ENCODE measurements at regions not wholly inside any gene's neighbourhood (a gene's known extent, or its start where the extent isn't known, plus 50 kb on each side); places are given as distances from the start of the nearest gene placed in this dataset.

GRCh38 chr11:95586155-95586554 is 203.4 kb downstream of the FAM76B start:
- Mint-ChIP-seq H3K27ac (no peak overlapping the region), H3K9me3 (peaks cover 2% of the 10 kb centered on the region), H3K36me3 (ENCODE audit: low read depth) (no peaks in the 10 kb centered on the region), H3K4me3 (no peak overlapping the region), H3K4me1 (ENCODE audit: low read depth) (peaks cover 14% of the 10 kb centered on the region), H3K27me3 (no peaks in the 10 kb centered on the region)
- no peak for ATAC-seq
- CTCF ChIA-PET: no interaction called here
- POLR2A ChIA-PET: no interaction called here
- no peak for TF ChIP-seq CTCF (IDR thresholded peaks at IDR 0.05)
- intact Hi-C loops (cut with micrococcal nuclease): no loop called here
- DNase-seq: no peak

GRCh38 chr11:95585752-95586077 is 203.9 kb downstream of the FAM76B start:
- no peak for DNase-seq
- H3K4me3 Mint-ChIP-seq: no peak overlapping the region
- H3K9me3 Mint-ChIP-seq: peaks cover 2% of the 10 kb centered on the region
- no peaks in the 10 kb centered on the region for H3K36me3 Mint-ChIP-seq (ENCODE audit: low read depth)
- POLR2A ChIA-PET: no interaction called here
- no peak for ATAC-seq
- no peak for TF ChIP-seq CTCF (IDR thresholded peaks at IDR 0.05)
- no peaks in the 10 kb centered on the region for H3K27me3 Mint-ChIP-seq
- H3K4me1 Mint-ChIP-seq (ENCODE audit: low read depth): peaks cover 14% of the 10 kb centered on the region
- no peak overlapping the region for H3K27ac Mint-ChIP-seq
- CTCF ChIA-PET: no interaction called here
- intact Hi-C loops (cut with micrococcal nuclease): no loop called here

GRCh38 chr11:95585069-95585751 is 204.4 kb downstream of the FAM76B start:
- peaks cover 14% of the 10 kb centered on the region for H3K4me1 Mint-ChIP-seq (ENCODE audit: low read depth)
- no peak overlapping the region for H3K27ac Mint-ChIP-seq
- intact Hi-C loops (cut with micrococcal nuclease): no loop called here
- ATAC-seq: no peak
- no peaks in the 10 kb centered on the region for H3K36me3 Mint-ChIP-seq (ENCODE audit: low read depth)
- no peaks in the 10 kb centered on the region for H3K27me3 Mint-ChIP-seq
- ChIA-PET CTCF (interaction anchor here (1.9 kb wide), 1 partner anchor 120 kb away, joined by 6 read pairs; no protein-coding TSS in a partner anchor), POLR2A (no interaction called here)
- H3K9me3 Mint-ChIP-seq: peaks cover 2% of the 10 kb centered on the region
- DNase-seq: no peak
- no peak for TF ChIP-seq CTCF (IDR thresholded peaks at IDR 0.05)
- H3K4me3 Mint-ChIP-seq: no peak overlapping the region

- TF ChIP-seq CTCF (IDR thresholded peaks at IDR 0.05): no peak
- CTCF ChIA-PET: interaction anchor here (1.9 kb wide), 1 partner anchor 121 kb away, joined by 6 read pairs; no protein-coding TSS in a partner anchor
- H3K9me3 Mint-ChIP-seq: peaks cover 2% of the 10 kb centered on the region
- DNase-seq (no peak), ATAC-seq (peak; percentile 46)
- intact Hi-C loops (cut with micrococcal nuclease): no loop called here
- H3K27me3 Mint-ChIP-seq: no peaks in the 10 kb centered on the region
- peaks cover 14% of the 10 kb centered on the region for H3K4me1 Mint-ChIP-seq (ENCODE audit: low read depth)
- no peak overlapping the region for H3K27ac Mint-ChIP-seq
- POLR2A ChIA-PET: no interaction called here
- no peak overlapping the region for H3K4me3 Mint-ChIP-seq
- no peaks in the 10 kb centered on the region for H3K36me3 Mint-ChIP-seq (ENCODE audit: low read depth)
Observed at GRCh38 chr11:95584589-95584988, 205.0 kb downstream of the FAM76B start.

- Mint-ChIP-seq H3K4me3 (no peak overlapping the region), H3K27ac (peak overlapping the region; percentile 28), H3K9me3 (peaks cover 2% of the 10 kb centered on the region), H3K4me1 (ENCODE audit: low read depth) (peaks cover 14% of the 10 kb centered on the region), H3K36me3 (ENCODE audit: low read depth) (no peaks in the 10 kb centered on the region), H3K27me3 (no peaks in the 10 kb centered on the region)
- CTCF ChIA-PET: interaction anchor here (1.3 to 1.9 kb wide), 3 partner anchors 20 to 121 kb away, joined by 3 to 6 read pairs (median 4); no protein-coding TSS in a partner anchor
- intact Hi-C loops (cut with micrococcal nuclease): no loop called here
- POLR2A ChIA-PET: no interaction called here
- TF ChIP-seq CTCF (IDR thresholded peaks at IDR 0.05): no peak
- DNase-seq (no peak), ATAC-seq (peak; percentile 68)
Observed at GRCh38 chr11:95584180-95584579, 205.4 kb downstream of the FAM76B start.
